HepG2 (cell line): ENCODE measurements at regions not wholly inside any gene's neighbourhood (a gene's known extent, or its start where the extent isn't known, plus 50 kb on each side); places are given as distances from the start of the nearest gene placed in this dataset.

ENCODE experiments used
- ATAC-seq: fragments of 200-7000 bp; cut with Tn5 transposase; 3 replicates; pipeline ENCODE4 v1.9.1; 2020; ENCODE audit warnings: mild to moderate bottlenecking, moderate library complexity
- BruUV-seq: library from RNA; stranded (reverse); fragments of 400-500 nt; replicated peaks from 2 replicates; lab custom pipeline; 2021; lab: Mats Ljungman, UMichigan
- CTCF ChIA-PET: fragments of 300-600 bp; formaldehyde crosslinking; extraction: SDS; loops from one replicate; lab custom pipeline; 2021; ENCODE audit warnings: low total read pairs, inconsistent platforms, low intra/inter-chr PET ratio; lab: Yijun Ruan, JAX
- POLR2A ChIA-PET: fragments of 350-600 bp; sonication (Branson Sonifier 250); formaldehyde crosslinking; loops from one replicate; lab custom pipeline; 2020; ENCODE audit warnings: antibody characterized with exemption, inconsistent platforms; lab: Yijun Ruan, JAX
- DNase-seq: peaks from one replicate; pipeline ENCODE4 v3.0.0-alpha.2; 2015; ENCODE audit warnings: low spot score
- FAIRE-seq: peaks from 3 replicates; lab custom pipeline; 2011; peaks lifted over from hg19 to GRCh38; lab: Jason Lieb, UNC
- H2AFZ ChIP-seq: one replicate; pipeline ENCODE4 v1.6.1; 2011; ENCODE audit warnings: low read length, inconsistent platforms
- H3K27ac ChIP-seq: fragments of 300-600 bp; 3 replicates; pipeline ENCODE4 v1.8.0; 2011; ENCODE audit warnings: mixed run types, mild to moderate bottlenecking, mixed read lengths, low read length, inconsistent platforms; ENCODE audit not compliant: insufficient read depth; ENCODE audit errors: extremely low read length
- H3K27me3 ChIP-seq, 2 experiments: fragments of 200-600 bp in 1 of 2; 2 replicates in 1 of 2; 3 replicates in 1 of 2; pipeline versions ENCODE4 v1.6.0 to v1.8.0; 2011; ENCODE audit warnings: low read length in 2 of 2, mild to moderate bottlenecking in 2 of 2, moderate library complexity in 2 of 2, inconsistent platforms in 1 of 2; ENCODE audit not compliant: insufficient read depth in 2 of 2, control insufficient read depth in 1 of 2
- H3K36me3 ChIP-seq, 2 experiments: fragments of 200-600 bp in 1 of 2; replicated peaks in 1 of 2; 2 replicates in 1 of 2; 3 replicates in 1 of 2; pipeline versions ENCODE4 v1.5.1 to v1.8.0; 2011; ENCODE audit warnings: low read length in 2 of 2, inconsistent platforms in 1 of 2; ENCODE audit not compliant: insufficient read depth in 2 of 2, control insufficient read depth in 1 of 2
- H3K4me1 ChIP-seq: 2 replicates; pipeline ENCODE4 v1.5.1; 2012; ENCODE audit warnings: low read length, inconsistent platforms; ENCODE audit not compliant: insufficient read depth
- H3K4me2 ChIP-seq: 2 replicates; pipeline ENCODE4 v1.6.0; 2011; ENCODE audit warnings: low read depth, low read length, inconsistent platforms
- H3K4me3 ChIP-seq, 3 experiments: fragments of 200-600 bp in 1 of 3; sonication (generic), shearing (Covaris generic) in 1 of 3; replicated peaks in 1 of 3; 2 replicates each; pipeline ENCODE4 v1.5.1; 2011 to 2016; ENCODE audit warnings: low read length in 3 of 3, inconsistent platforms in 2 of 3, low read depth in 2 of 3, mild to moderate bottlenecking in 2 of 3, control low read depth in 1 of 3, mixed read lengths in 1 of 3; ENCODE audit not compliant: insufficient read depth in 1 of 3
- H3K79me2 ChIP-seq: one replicate; pipeline ENCODE4 v1.6.1; 2011; ENCODE audit warnings: low read length, inconsistent platforms; ENCODE audit not compliant: insufficient read depth
- H3K9ac ChIP-seq: 2 replicates; pipeline ENCODE4 v1.6.0; 2011; ENCODE audit warnings: mild to moderate bottlenecking, low read depth, low read length, inconsistent platforms; ENCODE audit not compliant: insufficient read depth
- H3K9me3 ChIP-seq: 2 replicates; pipeline ENCODE4 v1.5.1; 2012; ENCODE audit warnings: mild to moderate bottlenecking, low read length
- H4K20me1 ChIP-seq: 2 replicates; pipeline ENCODE4 v1.6.0; 2011; ENCODE audit warnings: inconsistent platforms, mild to moderate bottlenecking, low read length, moderate library complexity; ENCODE audit not compliant: insufficient read depth
- HOXA7 ChIP-seq: sonication (generic); formaldehyde crosslinking; IDR thresholded peaks from 2 replicates; pipeline ENCODE4 v1.8.1; 2022; ENCODE audit warnings: mild to moderate bottlenecking, missing genetic modification reagents, moderate library complexity
- KLF9 ChIP-seq: IDR thresholded peaks from 2 replicates; pipeline ENCODE4 v1.6.1; 2016; ENCODE audit warnings: low read depth
- MTERF4 ChIP-seq: sonication (generic); formaldehyde crosslinking; IDR thresholded peaks from 2 replicates; pipeline ENCODE4 v1.8.0; 2023; ENCODE audit warnings: mild to moderate bottlenecking, missing genetic modification reagents
- RFXANK ChIP-seq: IDR thresholded peaks from 2 replicates; pipeline ENCODE4 v1.6.1; 2016
- STAG1 ChIP-seq: sonication (generic); formaldehyde crosslinking; IDR thresholded peaks from 2 replicates; pipeline ENCODE4 v1.4.0; 2020; ENCODE audit warnings: missing genetic modification reagents
- WGBS: methylation state at CpG from one replicate; pipeline ENCODE4 v1.1.6; 2017; ENCODE audit warnings: low lambda C conversion rate; 5-methylcytosine and 5-hydroxymethylcytosine counted together
- in situ Hi-C: cut with HindIII; loops from 2 replicates; pipeline ENCODE4 v1.10.0; 2017; ENCODE audit warnings: low pct_unique_long_range_greater_than_20kb; ENCODE audit not compliant: extremely low pct_ligation_motif_present
- intact Hi-C: fragments of 100-400 bp; cut with micrococcal nuclease; formaldehyde crosslinking; loops from one replicate; pipeline ENCODE4 v1.10.0; 2022; ENCODE audit not compliant: unreplicated experiment
- TF ChIP-seq, protein P1 (sequence below): sonication (generic); formaldehyde crosslinking; IDR thresholded peaks from 2 replicates; pipeline ENCODE4 v1.8.1; 2023; ENCODE audit warnings: mild to moderate bottlenecking, missing genetic modification reagents
- TF ChIP-seq, protein P2 (sequence below): sonication (generic); formaldehyde crosslinking; IDR thresholded peaks from 2 replicates; pipeline ENCODE4 v1.8.1; 2022; ENCODE audit warnings: mild to moderate bottlenecking, missing genetic modification reagents

DNA sequence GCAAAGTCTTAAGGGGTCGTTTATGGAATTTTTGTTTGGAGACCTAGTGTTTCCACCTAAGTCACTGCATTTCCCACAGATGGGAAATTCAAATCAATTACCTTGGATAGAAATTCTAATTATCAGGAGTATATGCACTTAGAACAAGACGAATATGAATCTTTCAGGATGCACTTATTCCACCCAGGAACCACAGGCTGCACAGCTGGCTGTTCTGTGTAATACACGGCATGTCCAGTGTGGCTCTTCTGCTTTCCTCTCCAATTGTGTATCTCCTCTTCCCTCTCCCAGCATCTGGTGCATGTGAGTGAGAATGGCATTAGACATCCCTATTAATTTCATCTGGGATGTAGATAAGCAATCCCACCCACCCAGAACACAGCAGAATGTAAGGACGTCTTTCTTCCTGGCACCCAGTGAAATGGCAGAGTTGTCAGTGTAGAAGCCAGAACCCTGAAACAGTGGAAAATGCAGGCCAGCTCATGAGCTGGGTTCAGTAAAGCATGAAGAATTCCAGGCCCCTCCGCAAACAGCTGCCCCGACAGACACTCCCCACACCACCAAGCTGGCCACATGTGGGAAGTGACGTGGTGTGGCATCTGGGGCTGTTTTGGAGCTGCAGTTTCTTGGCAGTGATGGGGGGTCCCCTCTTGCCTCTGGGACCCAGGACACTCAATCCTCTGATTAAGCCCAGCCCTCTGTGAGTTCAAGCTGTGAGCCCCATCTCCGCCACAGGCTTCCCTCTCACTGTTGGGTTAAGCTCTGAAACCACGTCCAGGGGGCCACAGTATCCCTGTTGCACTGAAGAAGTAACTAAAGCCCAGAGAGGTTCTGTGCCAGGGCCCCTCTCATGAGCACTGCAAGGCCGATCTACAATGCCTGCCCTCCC, 180.1 kb upstream of the CST7 start:
- DNase-seq (no peak), ATAC-seq (no peak)
- 29% methylated on average over 8 of the region's 10 CpGs for WGBS

More for the DNA sequence above, 180.1 kb upstream of the CST7 start:
- FAIRE-seq, result no peak
- CTCF ChIA-PET, result no interaction called here
- no peaks in the 10 kb centered on the region for H3K36me3 ChIP-seq
- no peak overlapping the region for H3K9ac ChIP-seq
- H3K79me2 ChIP-seq, result no peaks in the 10 kb centered on the region
- BruUV-seq, result no TSS peak
- intact Hi-C loops (no loop called here), in situ Hi-C loops (no loop called here)
- H3K27me3 ChIP-seq, result peaks cover 7 to 30% of the 10 kb centered on the region in 2 experiments; a peak in 3 of 5 replicates
- no peaks in the 10 kb centered on the region for H3K9me3 ChIP-seq
- H3K4me1 ChIP-seq, result no peaks in the 10 kb centered on the region
- H2AFZ ChIP-seq, result no peak overlapping the region
- H3K4me3 ChIP-seq, result no peak overlapping the region
- no peak overlapping the region for H3K27ac ChIP-seq
- POLR2A ChIA-PET, result no interaction called here
- TF ChIP-seq MTERF4 (CRISPR knock-in tag) (no peak), HOXA7 (CRISPR knock-in tag) (no peak), STAG1 (CRISPR knock-in tag) (no peak), KLF9 (CRISPR knock-in tag) (no peak), RFXANK (CRISPR knock-in tag) (no peak)
- TF ChIP-seq, protein P1, sequence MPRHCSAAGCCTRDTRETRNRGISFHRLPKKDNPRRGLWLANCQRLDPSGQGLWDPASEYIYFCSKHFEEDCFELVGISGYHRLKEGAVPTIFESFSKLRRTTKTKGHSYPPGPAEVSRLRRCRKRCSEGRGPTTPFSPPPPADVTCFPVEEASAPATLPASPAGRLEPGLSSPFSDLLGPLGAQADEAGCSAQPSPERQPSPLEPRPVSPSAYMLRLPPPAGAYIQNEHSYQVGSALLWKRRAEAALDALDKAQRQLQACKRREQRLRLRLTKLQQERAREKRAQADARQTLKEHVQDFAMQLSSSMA, result no peak
- TF ChIP-seq, protein P2, sequence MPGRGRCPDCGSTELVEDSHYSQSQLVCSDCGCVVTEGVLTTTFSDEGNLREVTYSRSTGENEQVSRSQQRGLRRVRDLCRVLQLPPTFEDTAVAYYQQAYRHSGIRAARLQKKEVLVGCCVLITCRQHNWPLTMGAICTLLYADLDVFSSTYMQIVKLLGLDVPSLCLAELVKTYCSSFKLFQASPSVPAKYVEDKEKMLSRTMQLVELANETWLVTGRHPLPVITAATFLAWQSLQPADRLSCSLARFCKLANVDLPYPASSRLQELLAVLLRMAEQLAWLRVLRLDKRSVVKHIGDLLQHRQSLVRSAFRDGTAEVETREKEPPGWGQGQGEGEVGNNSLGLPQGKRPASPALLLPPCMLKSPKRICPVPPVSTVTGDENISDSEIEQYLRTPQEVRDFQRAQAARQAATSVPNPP (CRISPR knock-in tag), result no peak
- TF ChIP-seq, all 625 proteins: peak for 0
- H4K20me1 ChIP-seq, result no peaks in the 10 kb centered on the region
- H3K4me2 ChIP-seq, result no peak overlapping the region
